HK-2 (cell line): ENCODE measurements at regions not wholly inside any gene's neighbourhood (a gene's known extent, or its start where the extent isn't known, plus 50 kb on each side); places are given as distances from the start of the nearest gene placed in this dataset.
"Not testable (repeated sequence)": the region's sequence is repeated elsewhere in the genome, so short reads cannot be mapped to it uniquely, and the experiment has no call there.

ENCODE experiments used
- DNase-seq: peaks from one replicate; pipeline ENCODE4 v3.0.0-alpha.2; 2018; ENCODE audit not compliant: unreplicated experiment

- DNase-seq = no peak
Observed at GRCh38 chr4:181085557-181085956, 1157.6 kb upstream of the TENM3 start.

GRCh38 chr4:181105487-181105886, 1137.7 kb upstream of the TENM3 start:
- DNase-seq = no peak

DNA sequence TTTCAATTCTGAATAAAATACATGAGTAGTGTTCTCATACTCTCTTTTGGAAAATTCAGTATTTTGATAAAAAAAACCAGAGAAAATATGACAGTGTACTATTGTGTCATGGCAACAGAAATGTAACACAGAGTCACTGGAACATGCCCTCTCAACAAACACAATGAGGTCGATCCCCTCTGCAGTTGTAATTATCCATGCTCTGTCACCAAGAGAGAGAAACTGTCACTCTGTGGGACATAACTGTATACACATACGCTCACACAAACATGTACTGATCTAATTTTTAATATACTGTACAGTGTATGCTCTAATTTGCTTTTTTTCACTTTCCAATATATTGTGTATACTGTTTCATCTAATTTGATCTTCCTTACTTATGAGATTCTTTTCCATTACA, 1136.8 kb upstream of the TENM3 start:
- DNase-seq = no peak

DNA sequence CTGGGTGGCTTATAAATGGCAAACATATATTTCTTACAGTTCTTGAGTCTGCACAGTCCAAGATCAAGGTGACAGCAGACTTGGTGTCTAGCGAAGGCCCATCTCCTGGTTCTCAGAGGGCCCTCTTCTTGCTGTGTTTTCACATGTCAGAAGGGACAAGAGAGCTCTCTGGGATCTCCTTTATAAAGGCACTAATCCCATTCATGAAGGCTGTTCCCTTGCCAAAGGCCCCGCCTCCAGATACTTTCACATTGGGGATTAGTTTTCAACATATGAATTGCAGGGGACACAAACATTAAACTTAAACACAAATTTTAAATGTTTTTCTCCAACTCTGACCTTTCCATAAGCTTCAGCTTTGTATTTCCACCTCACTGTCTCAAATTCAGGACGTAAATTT, 1135.0 kb upstream of the TENM3 start:
- no peak for DNase-seq

- no peak for DNase-seq
Observed at GRCh38 chr4:181119186-181119585, 1124.0 kb upstream of the TENM3 start.

- no peak for DNase-seq
Observed at GRCh38 chr4:181121733-181122132, 1121.5 kb upstream of the TENM3 start.

GRCh38 chr4:181127171-181127570, 1116.0 kb upstream of the TENM3 start:
- no peak for DNase-seq

GRCh38 chr4:181130317-181130716, 1112.9 kb upstream of the TENM3 start:
- not testable (repeated sequence) for DNase-seq

GRCh38 chr4:181137351-181137750, 1105.9 kb upstream of the TENM3 start:
- no peak for DNase-seq

DNA sequence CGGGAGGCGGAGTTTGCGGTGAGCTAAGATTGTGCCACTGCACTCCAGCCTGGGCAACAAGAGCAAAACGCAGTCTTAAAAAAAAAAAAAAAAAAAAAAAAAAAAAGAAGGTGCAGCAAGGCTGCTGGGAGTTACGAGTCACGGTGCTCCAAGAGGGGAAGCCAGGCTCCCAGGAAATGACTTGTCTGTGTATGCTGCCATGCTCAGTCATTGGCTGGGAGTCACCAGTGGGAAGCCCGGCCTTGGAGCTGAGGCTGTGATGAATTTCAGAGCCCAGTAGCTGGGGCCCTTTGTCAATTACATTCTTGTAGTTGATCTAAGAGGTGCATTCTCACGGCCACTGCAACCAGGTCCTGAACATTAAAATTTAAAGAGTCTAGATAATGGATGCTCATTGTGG, 1105.1 kb upstream of the TENM3 start:
- peak; percentile 28 for DNase-seq

DNA sequence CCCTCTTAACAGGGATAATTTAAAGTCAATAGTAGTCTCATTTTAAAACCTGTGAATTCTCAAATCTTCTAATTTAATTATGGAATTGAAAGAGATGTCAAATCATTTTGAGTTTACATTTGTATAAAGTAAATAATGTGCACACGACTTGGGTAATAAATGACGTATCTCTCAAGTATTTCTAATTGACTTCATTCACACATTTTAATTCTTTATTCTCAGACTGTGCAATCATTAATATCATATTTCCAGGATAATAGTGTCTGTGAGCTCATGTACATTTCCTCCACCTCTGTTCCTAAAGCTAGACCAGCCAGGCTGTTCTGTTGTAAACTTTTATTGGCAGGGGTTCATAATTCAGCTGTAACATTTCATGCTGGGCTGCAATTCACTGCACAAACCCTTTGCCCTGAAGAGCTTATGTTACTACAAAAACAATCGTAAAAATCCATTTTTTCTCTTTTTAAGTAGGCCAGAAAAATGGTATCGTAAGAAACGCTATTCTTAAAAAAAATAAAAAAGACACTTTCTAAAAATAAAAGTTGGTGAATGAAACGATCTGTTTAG, 1103.1 kb upstream of the TENM3 start:
- no peak for DNase-seq

- peak; percentile 67 for DNase-seq
Observed at GRCh38 chr4:181143250-181143854, 1099.8 kb upstream of the TENM3 start.

GRCh38 chr4:181146051-181146450, 1097.2 kb upstream of the TENM3 start:
- no peak for DNase-seq

- DNase-seq = no peak
Observed at GRCh38 chr4:181147416-181147951, 1095.7 kb upstream of the TENM3 start.

DNA sequence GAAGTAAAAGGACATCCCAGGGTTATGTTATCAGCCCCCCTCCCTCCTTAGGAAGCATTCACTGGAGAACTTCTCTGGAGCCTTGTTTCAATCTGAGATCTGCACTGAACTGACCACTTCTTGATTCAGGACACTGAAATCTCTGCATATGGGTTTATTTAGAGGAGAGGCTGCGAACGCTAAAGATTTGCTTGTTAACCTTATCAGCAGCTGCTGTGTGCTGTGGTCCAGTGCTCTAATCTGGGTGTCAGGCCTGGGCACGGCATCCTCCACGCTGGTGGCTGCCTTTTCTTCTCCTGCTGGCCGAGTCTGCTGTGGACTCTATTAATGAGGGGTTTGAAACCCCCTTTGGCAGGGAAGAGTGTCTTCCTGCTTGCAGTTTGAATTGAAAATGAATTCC, 1094.7 kb upstream of the TENM3 start:
- no peak for DNase-seq

DNA sequence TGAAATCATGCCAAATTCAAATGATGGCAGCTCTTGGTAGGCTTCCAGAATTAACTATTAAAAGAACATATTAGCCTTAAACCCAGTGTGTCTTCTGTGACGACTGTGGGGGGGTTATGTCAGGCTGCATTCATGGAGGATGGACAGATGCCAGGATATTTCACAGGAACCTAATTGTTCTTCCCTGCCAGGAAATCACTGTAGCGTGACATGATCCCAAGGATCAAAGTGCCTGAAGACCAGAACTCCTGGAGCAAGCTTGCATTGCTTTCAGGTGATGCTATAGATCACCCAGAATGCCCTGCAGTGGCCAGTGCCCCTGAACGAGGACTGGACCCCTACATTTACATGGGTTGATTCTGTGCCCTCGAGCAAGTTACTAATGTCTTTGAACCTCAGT, 1093.0 kb upstream of the TENM3 start:
- peak; percentile 11 for DNase-seq

DNA sequence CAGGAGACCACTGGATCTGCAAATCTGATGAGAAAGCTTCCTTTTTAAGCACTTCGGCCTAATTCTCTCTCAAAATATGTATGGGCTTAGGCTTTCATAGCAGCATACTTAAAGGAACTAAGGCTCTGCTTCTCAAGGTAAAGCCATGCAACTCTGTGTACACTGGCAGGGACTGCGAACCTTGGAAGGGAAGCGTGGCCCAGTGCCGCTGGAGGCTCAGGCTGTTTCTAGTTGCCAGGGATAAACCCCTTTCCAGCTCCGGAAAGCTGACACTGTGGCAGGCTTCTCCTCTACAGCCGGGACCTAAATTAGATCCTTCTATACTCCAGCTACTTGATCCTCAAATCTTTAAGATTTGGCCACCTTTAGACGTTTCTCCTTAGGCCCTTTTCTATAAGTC, 1091.3 kb upstream of the TENM3 start:
- no peak for DNase-seq

DNA sequence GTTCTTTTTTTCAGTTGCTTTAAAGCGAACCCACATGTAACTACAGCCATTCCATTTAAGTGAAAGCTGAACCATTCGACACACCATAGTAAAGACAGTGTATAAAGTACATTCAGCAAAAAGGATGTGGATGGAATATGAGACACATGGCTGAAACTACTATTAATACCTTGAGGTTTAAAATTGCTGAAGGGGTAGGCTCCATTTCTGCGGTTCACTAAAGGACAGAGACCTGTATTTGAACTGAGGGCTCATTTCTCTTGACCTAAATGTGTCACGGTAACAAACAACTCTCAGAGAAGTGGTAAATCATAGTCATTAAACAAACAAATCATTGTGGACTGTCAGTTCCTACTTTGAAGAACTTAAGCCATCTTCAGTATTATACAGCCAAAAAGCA, 1085.6 kb upstream of the TENM3 start:
- DNase-seq = no peak

GRCh38 chr4:181158971-181159370, 1084.2 kb upstream of the TENM3 start:
- DNase-seq = no peak

- DNase-seq = no peak
Observed at GRCh38 chr4:181161669-181162068, 1081.5 kb upstream of the TENM3 start.

- DNase-seq = no peak
Observed at GRCh38 chr4:181162266-181162665, 1080.9 kb upstream of the TENM3 start.

GRCh38 chr4:181162676-181163075, 1080.5 kb upstream of the TENM3 start:
- no peak for DNase-seq

- DNase-seq = no peak
Observed at GRCh38 chr4:181166742-181167399, 1076.3 kb upstream of the TENM3 start.
